Parathyroid adenoma (tissue), 2 donors: ENCODE measurements at regions not wholly inside any gene's neighbourhood (a gene's known extent, or its start where the extent isn't known, plus 50 kb on each side); places are given as distances from the start of the nearest gene placed in this dataset.

Experiments used
- H2AFZ ChIP-seq: fragments of 300-600 bp; sonication (generic); one replicate; pipeline ENCODE4 v1.7.0; 2017; ENCODE audit warnings: antibody characterized with exemption, mild to moderate bottlenecking
- H3K27ac ChIP-seq: fragments of 300-600 bp; sonication (generic); one replicate; pipeline ENCODE4 v1.7.0; 2017
- H3K27me3 ChIP-seq: fragments of 300-600 bp; sonication (generic); one replicate; pipeline ENCODE4 v1.7.0; 2017; ENCODE audit warnings: low read length; ENCODE audit not compliant: control insufficient read depth, insufficient read depth
- H3K36me3 ChIP-seq: fragments of 300-600 bp; sonication (generic); one replicate; pipeline ENCODE4 v1.7.0; 2017; ENCODE audit warnings: low read length; ENCODE audit not compliant: control insufficient read depth, insufficient read depth
- H3K4me1 ChIP-seq: fragments of 300-600 bp; sonication (generic); one replicate; pipeline ENCODE4 v1.7.0; 2017; ENCODE audit warnings: control low read depth
- H3K4me2 ChIP-seq: fragments of 300-600 bp; sonication (generic); one replicate; pipeline ENCODE4 v1.7.0; 2017; ENCODE audit warnings: low read length
- H3K4me3 ChIP-seq: fragments of 300-600 bp; sonication (generic); one replicate; pipeline ENCODE4 v1.7.0; 2017; ENCODE audit warnings: low read depth, low read length
- H3K79me2 ChIP-seq: fragments of 300-600 bp; sonication (generic); one replicate; pipeline ENCODE4 v1.7.0; 2017; ENCODE audit warnings: control low read depth
- H3K9ac ChIP-seq: fragments of 300-600 bp; sonication (generic); one replicate; pipeline ENCODE4 v1.7.0; 2017; ENCODE audit warnings: mild to moderate bottlenecking
- H3K9me3 ChIP-seq: fragments of 300-600 bp; sonication (generic); one replicate; pipeline ENCODE4 v1.7.0; 2017; ENCODE audit warnings: low read length; ENCODE audit not compliant: control insufficient read depth
- TF ChIP-seq, protein P1 (sequence below): fragments of 300-600 bp; sonication (generic); IDR thresholded peaks from one replicate; pipeline ENCODE4 v1.7.0; 2017; ENCODE audit warnings: antibody characterized with exemption, mild to moderate bottlenecking
- donor health status: primary hyperparathyroidism.

- Histone ChIP-seq H3K27ac (no peak overlapping the region), H3K4me2 (no peak overlapping the region), H3K9ac (no peak overlapping the region), H3K4me1 (no peaks in the 10 kb centered on the region), H3K27me3 (no peaks in the 10 kb centered on the region), H3K4me3 (no peak overlapping the region), H2AFZ (no peak overlapping the region), H3K36me3 (no peaks in the 10 kb centered on the region), H3K9me3 (no peaks in the 10 kb centered on the region), H3K79me2 (no peaks in the 10 kb centered on the region)
- TF ChIP-seq, protein P1, sequence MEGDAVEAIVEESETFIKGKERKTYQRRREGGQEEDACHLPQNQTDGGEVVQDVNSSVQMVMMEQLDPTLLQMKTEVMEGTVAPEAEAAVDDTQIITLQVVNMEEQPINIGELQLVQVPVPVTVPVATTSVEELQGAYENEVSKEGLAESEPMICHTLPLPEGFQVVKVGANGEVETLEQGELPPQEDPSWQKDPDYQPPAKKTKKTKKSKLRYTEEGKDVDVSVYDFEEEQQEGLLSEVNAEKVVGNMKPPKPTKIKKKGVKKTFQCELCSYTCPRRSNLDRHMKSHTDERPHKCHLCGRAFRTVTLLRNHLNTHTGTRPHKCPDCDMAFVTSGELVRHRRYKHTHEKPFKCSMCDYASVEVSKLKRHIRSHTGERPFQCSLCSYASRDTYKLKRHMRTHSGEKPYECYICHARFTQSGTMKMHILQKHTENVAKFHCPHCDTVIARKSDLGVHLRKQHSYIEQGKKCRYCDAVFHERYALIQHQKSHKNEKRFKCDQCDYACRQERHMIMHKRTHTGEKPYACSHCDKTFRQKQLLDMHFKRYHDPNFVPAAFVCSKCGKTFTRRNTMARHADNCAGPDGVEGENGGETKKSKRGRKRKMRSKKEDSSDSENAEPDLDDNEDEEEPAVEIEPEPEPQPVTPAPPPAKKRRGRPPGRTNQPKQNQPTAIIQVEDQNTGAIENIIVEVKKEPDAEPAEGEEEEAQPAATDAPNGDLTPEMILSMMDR: no peak
Observed at GRCh38 chr22:47357086-47357485, 594.6 kb downstream of the TBC1D22A start.

- H3K4me2 ChIP-seq: no peak overlapping the region
- no peak overlapping the region for H3K4me3 ChIP-seq
- H2AFZ ChIP-seq: no peak overlapping the region
- H3K4me1 ChIP-seq: no peaks in the 10 kb centered on the region
- no peak overlapping the region for H3K9ac ChIP-seq
- no peak overlapping the region for H3K27ac ChIP-seq
- no peaks in the 10 kb centered on the region for H3K36me3 ChIP-seq
- H3K9me3 ChIP-seq: no peaks in the 10 kb centered on the region
- TF ChIP-seq, protein P1: no peak
- no peaks in the 10 kb centered on the region for H3K79me2 ChIP-seq
- H3K27me3 ChIP-seq: no peaks in the 10 kb centered on the region
Observed at GRCh38 chr22:47356511-47357011, 594.1 kb downstream of the TBC1D22A start.

DNA sequence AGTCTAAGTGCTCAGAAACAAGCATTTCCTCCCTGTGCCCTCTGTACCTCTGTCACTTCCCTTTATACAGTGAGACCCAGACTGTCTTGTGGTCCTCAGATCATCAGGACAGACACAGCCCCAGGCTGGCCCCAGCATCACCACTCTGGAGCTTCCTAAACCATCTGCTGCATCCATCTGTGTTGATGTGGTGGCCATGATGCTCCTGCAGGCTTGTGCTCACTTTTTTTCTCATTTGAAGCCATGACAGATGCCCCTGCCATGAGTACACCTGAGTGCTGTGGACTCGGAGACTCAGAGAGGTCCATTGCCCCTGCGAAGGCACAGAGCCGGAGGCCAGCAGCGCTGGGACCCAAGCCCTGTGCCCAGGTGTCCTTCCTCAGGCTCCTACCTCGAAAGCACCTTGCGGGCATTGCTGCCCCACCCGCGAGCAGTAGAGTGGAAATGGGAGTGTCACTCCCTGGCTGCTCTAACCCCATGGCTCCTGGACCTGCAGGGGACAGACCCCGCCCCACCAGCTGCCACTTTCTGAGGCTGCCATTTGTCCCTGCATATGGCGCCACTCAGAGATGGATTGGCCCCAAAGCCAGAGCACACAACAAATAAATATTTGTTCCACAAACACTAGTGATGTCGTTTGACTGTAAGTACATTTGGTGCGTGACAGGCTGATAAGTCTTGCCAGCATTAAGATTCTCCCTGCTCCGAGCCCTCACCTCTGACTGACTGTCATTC is 593.5 kb downstream of the TBC1D22A start:
- H3K27ac ChIP-seq: no peak overlapping the region
- no peak overlapping the region for H3K9ac ChIP-seq
- H3K4me3 ChIP-seq: no peak overlapping the region
- no peaks in the 10 kb centered on the region for H3K9me3 ChIP-seq
- H3K36me3 ChIP-seq: no peaks in the 10 kb centered on the region
- no peak overlapping the region for H2AFZ ChIP-seq
- H3K27me3 ChIP-seq: no peaks in the 10 kb centered on the region
- no peak overlapping the region for H3K4me2 ChIP-seq
- H3K4me1 ChIP-seq: no peaks in the 10 kb centered on the region
- TF ChIP-seq, protein P1: no peak
- H3K79me2 ChIP-seq: no peaks in the 10 kb centered on the region

GRCh38 chr22:47355388-47355725 is 592.9 kb downstream of the TBC1D22A start:
- Histone ChIP-seq H3K27ac (no peak overlapping the region), H3K4me1 (no peaks in the 10 kb centered on the region), H3K79me2 (no peaks in the 10 kb centered on the region), H3K9me3 (no peaks in the 10 kb centered on the region), H2AFZ (no peak overlapping the region), H3K4me3 (no peak overlapping the region), H3K9ac (no peak overlapping the region), H3K27me3 (no peaks in the 10 kb centered on the region), H3K4me2 (no peak overlapping the region), H3K36me3 (no peaks in the 10 kb centered on the region)
- TF ChIP-seq, protein P1: no peak
